Hepatocyte (in vitro differentiated cells): ENCODE measurements at regions not wholly inside any gene's neighbourhood (a gene's known extent, or its start where the extent isn't known, plus 50 kb on each side); places are given as distances from the start of the nearest gene placed in this dataset.

Experiments
- DNase-seq: peaks from one replicate; pipeline ENCODE4 v3.0.0-alpha.2; 2016; ENCODE audit warnings: low spot score
- H2AFZ ChIP-seq: fragments of 200-600 bp; sonication (generic); 2 replicates; pipeline ENCODE4 v1.6.0; 2016; ENCODE audit warnings: antibody characterized with exemption, mild to moderate bottlenecking
- H3K27ac ChIP-seq: fragments of 200-600 bp; sonication (generic); 2 replicates; pipeline ENCODE4 v1.5.1; 2016; ENCODE audit warnings: mild to moderate bottlenecking
- H3K27me3 ChIP-seq: fragments of 200-600 bp; sonication (generic); 2 replicates; pipeline ENCODE4 v1.6.1; 2016
- H3K36me3 ChIP-seq: fragments of 200-600 bp; sonication (generic); replicated peaks from 2 replicates; pipeline ENCODE4 v1.5.1; 2016; ENCODE audit warnings: low read depth; ENCODE audit not compliant: insufficient read depth
- H3K4me1 ChIP-seq: fragments of 200-600 bp; sonication (generic); 2 replicates; pipeline ENCODE4 v1.5.1; 2016; ENCODE audit warnings: mild to moderate bottlenecking, moderate library complexity; ENCODE audit not compliant: insufficient read depth
- H3K4me2 ChIP-seq: fragments of 200-600 bp; sonication (generic); 2 replicates; pipeline ENCODE4 v1.6.0; 2016
- H3K4me3 ChIP-seq: fragments of 200-600 bp; sonication (generic); 2 replicates; pipeline ENCODE4 v1.5.1; 2016; ENCODE audit warnings: mild to moderate bottlenecking
- H3K79me2 ChIP-seq: fragments of 200-600 bp; sonication (generic); 2 replicates; pipeline ENCODE4 v1.6.0; 2017; ENCODE audit warnings: mild to moderate bottlenecking
- H3K9me2 ChIP-seq: fragments of 200-600 bp; sonication (generic); replicated peaks from 2 replicates; pipeline ENCODE4 v1.6.0; 2017; ENCODE audit warnings: mild to moderate bottlenecking; ENCODE audit not compliant: insufficient read depth
- H3K9me3 ChIP-seq: fragments of 200-600 bp; sonication (generic); 2 replicates; pipeline ENCODE4 v1.5.1; 2016; ENCODE audit warnings: low read depth, mild to moderate bottlenecking
- H4K20me1 ChIP-seq: fragments of 200-600 bp; sonication (generic); 2 replicates; pipeline ENCODE4 v1.6.0; 2016; ENCODE audit warnings: mild to moderate bottlenecking; ENCODE audit not compliant: insufficient read depth, poor library complexity, severe bottlenecking
- EZH2 ChIP-seq: fragments of 200-600 bp; sonication (generic); IDR thresholded peaks from 2 replicates; pipeline ENCODE4 v1.6.1; 2016; ENCODE audit warnings: antibody characterized with exemption, mild to moderate bottlenecking, borderline replicate concordance
- EZH2phosphoT487 ChIP-seq: fragments of 200-600 bp; sonication (generic); IDR thresholded peaks from one replicate; pipeline ENCODE4 v1.6.1; 2018; ENCODE audit warnings: antibody characterized with exemption, mild to moderate bottlenecking, low read depth, moderate library complexity; ENCODE audit not compliant: unreplicated experiment, severe bottlenecking
- WGBS: methylation state at CpG from one replicate; pipeline ENCODE4 v1.1.6; 2016; ENCODE audit warnings: low lambda C conversion rate; ENCODE audit errors: missing lambda C conversion rate; 5-methylcytosine and 5-hydroxymethylcytosine counted together
- TF ChIP-seq, protein P1 (sequence below): fragments of 200-600 bp; sonication (generic); IDR thresholded peaks from 2 replicates; pipeline ENCODE4 v1.5.1; 2016; ENCODE audit warnings: antibody characterized with exemption, mild to moderate bottlenecking; ENCODE audit not compliant: poor library complexity

DNA sequence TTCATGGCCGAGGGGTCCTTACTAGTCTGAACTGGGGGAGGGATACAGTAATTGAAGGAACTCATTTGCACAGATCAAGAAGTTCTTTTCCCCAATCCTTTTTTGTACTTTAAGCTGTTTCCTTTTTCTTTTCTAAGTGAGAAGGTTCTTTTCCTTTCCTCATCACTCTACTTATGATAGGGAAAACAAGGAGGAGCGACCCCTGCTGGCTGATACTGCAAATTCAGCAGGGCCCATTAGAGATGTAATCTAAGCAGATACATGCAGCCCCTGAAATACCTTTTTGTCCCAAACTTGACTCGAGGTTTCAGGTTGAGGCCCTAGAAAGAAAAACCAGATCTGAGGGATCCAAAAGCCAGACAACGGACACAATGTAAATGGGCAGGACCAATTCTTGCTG is 305.5 kb downstream of the DNAJB9 start:
- no peaks in the 10 kb centered on the region for H3K9me3 ChIP-seq
- H3K79me2 ChIP-seq = no peaks in the 10 kb centered on the region
- DNase-seq = no peak
- no peaks in the 10 kb centered on the region for H3K9me2 ChIP-seq
- H2AFZ ChIP-seq = no peak overlapping the region
- WGBS = 73% methylated on average over 4 of the region's 4 CpGs
- no peaks in the 10 kb centered on the region for H4K20me1 ChIP-seq
- H3K36me3 ChIP-seq = no peaks in the 10 kb centered on the region
- no peak overlapping the region for H3K4me2 ChIP-seq
- H3K27me3 ChIP-seq = no peaks in the 10 kb centered on the region
- TF ChIP-seq, protein P1, sequence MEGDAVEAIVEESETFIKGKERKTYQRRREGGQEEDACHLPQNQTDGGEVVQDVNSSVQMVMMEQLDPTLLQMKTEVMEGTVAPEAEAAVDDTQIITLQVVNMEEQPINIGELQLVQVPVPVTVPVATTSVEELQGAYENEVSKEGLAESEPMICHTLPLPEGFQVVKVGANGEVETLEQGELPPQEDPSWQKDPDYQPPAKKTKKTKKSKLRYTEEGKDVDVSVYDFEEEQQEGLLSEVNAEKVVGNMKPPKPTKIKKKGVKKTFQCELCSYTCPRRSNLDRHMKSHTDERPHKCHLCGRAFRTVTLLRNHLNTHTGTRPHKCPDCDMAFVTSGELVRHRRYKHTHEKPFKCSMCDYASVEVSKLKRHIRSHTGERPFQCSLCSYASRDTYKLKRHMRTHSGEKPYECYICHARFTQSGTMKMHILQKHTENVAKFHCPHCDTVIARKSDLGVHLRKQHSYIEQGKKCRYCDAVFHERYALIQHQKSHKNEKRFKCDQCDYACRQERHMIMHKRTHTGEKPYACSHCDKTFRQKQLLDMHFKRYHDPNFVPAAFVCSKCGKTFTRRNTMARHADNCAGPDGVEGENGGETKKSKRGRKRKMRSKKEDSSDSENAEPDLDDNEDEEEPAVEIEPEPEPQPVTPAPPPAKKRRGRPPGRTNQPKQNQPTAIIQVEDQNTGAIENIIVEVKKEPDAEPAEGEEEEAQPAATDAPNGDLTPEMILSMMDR = no peak
- TF ChIP-seq EZH2 (no peak), EZH2phosphoT487 (no peak)
- H3K4me3 ChIP-seq = no peak overlapping the region
- H3K27ac ChIP-seq = no peak overlapping the region
- H3K4me1 ChIP-seq = no peaks in the 10 kb centered on the region

DNA sequence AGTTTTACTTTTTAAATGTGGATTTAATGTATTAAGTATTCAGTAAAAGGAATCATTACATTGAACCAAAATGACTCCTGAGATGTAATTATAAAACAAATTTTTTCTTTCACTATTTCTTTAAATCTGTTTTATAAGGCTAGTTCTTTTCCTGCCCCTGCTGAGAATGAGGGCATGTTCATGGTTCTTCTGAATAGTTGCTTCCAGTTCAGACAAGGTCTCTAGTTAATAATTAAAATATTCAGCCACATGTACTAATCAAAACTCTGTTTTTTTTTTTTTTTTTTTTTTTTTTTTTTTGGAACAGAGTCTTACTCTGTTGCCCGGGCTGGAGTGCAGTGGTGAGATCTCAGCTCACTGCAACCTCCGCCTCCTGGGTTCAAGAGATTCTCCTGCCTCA is 321.2 kb downstream of the DNAJB9 start:
- no peak overlapping the region for H3K27ac ChIP-seq
- H3K4me1 ChIP-seq = no peaks in the 10 kb centered on the region
- no peaks in the 10 kb centered on the region for H3K27me3 ChIP-seq
- no peaks in the 10 kb centered on the region for H3K9me3 ChIP-seq
- 79% methylated on average over 2 of the region's 2 CpGs for WGBS
- H3K4me3 ChIP-seq = no peak overlapping the region
- no peak overlapping the region for H2AFZ ChIP-seq
- no peaks in the 10 kb centered on the region for H3K9me2 ChIP-seq
- no peak overlapping the region for H3K4me2 ChIP-seq
- DNase-seq = no peak
- H3K36me3 ChIP-seq = no peaks in the 10 kb centered on the region
- no peak for TF ChIP-seq EZH2
- TF ChIP-seq, protein P1 = no peak
- no peak for TF ChIP-seq EZH2phosphoT487
- no peaks in the 10 kb centered on the region for H3K79me2 ChIP-seq
- H4K20me1 ChIP-seq = no peaks in the 10 kb centered on the region

DNA sequence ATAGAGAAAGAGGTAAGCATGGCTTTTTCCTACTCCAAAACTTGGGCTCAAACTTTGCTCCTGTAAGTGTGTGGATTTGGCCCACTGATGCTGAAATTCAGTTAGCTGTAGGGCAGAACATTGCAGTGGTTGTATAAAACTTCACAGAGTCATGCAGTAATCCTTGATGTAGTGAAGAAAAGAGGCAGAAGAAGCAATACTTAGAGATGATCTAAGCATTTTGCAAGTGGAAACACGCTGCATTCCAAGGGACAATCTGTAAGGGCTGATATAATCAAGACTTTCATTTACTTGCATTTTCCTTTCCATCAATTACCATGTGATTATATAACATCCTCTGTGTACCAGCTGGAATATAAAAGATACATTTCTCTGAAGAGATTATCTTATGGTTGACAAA is 338.8 kb downstream of the DNAJB9 start:
- Histone ChIP-seq H4K20me1 (no peaks in the 10 kb centered on the region), H3K9me2 (no peaks in the 10 kb centered on the region), H3K36me3 (no peaks in the 10 kb centered on the region), H3K27me3 (no peaks in the 10 kb centered on the region), H3K27ac (no peak overlapping the region), H3K79me2 (no peaks in the 10 kb centered on the region), H3K4me1 (no peaks in the 10 kb centered on the region), H3K4me2 (no peak overlapping the region), H3K4me3 (no peak overlapping the region), H2AFZ (no peak overlapping the region), H3K9me3 (no peaks in the 10 kb centered on the region)
- TF ChIP-seq, protein P1 = no peak
- no peak for TF ChIP-seq EZH2
- no peak for TF ChIP-seq EZH2phosphoT487
- 69% methylated on average over 1 of the region's 1 CpG for WGBS
- DNase-seq = no peak

DNA sequence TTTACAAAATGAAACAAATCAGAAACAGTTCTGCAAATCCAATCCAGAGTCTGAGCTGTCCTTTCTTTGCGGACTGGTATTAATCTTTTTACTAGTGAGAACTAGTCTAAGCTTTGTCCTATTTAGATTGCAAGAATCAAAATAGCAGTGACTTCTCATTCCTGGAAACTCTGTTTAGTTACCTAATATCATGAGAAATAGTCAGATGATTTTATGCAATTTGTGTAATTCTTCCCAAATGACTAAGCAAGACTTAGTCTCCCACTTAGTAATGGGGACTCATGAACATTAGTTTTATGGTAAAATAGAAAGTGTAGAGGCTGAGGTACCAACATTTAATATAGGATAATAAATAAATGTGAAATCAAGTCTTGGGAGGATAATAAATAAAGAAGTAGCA is 341.3 kb downstream of the DNAJB9 start:
- WGBS = 84% methylated on average over 1 of the region's 1 CpG
- H4K20me1 ChIP-seq = no peaks in the 10 kb centered on the region
- no peak for TF ChIP-seq EZH2phosphoT487
- no peak for TF ChIP-seq EZH2
- TF ChIP-seq, protein P1 = no peak
- no peaks in the 10 kb centered on the region for H3K4me1 ChIP-seq
- no peaks in the 10 kb centered on the region for H3K9me3 ChIP-seq
- H3K27me3 ChIP-seq = no peaks in the 10 kb centered on the region
- no peaks in the 10 kb centered on the region for H3K36me3 ChIP-seq
- no peak overlapping the region for H3K4me2 ChIP-seq
- no peak overlapping the region for H3K4me3 ChIP-seq
- no peak overlapping the region for H3K27ac ChIP-seq
- H2AFZ ChIP-seq = no peak overlapping the region
- H3K79me2 ChIP-seq = no peaks in the 10 kb centered on the region
- no peaks in the 10 kb centered on the region for H3K9me2 ChIP-seq
- no peak for DNase-seq
